ENCODE measurements at regions not wholly inside any gene's neighbourhood (a gene's known extent, or its start where the extent isn't known, plus 50 kb on each side); places are given as distances from the start of the nearest gene placed in this dataset.

DNA sequence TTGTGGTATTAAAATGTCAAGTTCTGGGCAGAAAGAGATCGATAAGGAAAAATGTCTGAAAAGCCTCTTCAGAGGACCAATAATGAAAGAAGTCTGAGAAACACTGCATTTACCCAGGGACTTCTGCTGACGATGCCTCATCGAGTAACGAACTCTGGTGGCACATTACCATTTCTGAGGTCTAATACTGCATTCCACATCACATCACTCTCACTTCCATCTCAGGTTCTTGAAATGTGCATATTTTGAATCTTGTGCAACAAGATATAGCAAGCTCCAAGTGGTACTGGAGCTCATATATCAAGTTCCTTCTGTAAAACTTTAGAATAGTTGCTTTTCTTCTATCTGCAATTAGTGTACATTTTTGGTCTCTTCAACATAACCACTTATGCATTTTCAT is 619.1 kb upstream of the DDX18 start:
- Mint-ChIP-seq H3K4me1 (ENCODE audit: low read depth) (no peaks in the 10 kb centered on the region), H3K4me3 (no peak overlapping the region), H3K36me3 (ENCODE audit: insufficient read depth) (no peaks in the 10 kb centered on the region), H3K27me3 (ENCODE audit: low read depth) (no peaks in the 10 kb centered on the region), H3K9me3 (peaks cover 10% of the 10 kb centered on the region)
- ATAC-seq: no peak
- no peak for DNase-seq

DNA sequence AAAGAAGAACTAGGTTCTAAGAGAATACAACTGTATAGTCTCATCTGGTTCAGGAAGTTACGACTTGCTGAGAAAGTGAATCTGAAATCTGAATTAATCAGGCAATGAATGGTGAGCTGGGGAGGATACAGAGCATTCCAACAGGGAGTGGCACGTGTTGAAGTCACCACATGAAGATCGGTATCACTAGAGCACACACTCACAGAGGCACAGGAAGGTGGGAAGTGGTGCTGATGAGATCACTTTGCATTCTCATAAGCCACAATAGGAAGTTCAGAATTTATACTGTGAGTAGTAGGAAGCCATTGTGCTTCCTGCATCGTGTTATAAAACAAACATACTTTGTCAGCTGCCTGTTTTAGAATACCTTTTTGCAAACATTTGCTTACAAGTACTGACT is 615.0 kb upstream of the DDX18 start:
- H3K4me3 Mint-ChIP-seq: no peak overlapping the region
- DNase-seq (no peak), ATAC-seq (no peak)
- H3K36me3 Mint-ChIP-seq (ENCODE audit: insufficient read depth): no peaks in the 10 kb centered on the region
- H3K27me3 Mint-ChIP-seq (ENCODE audit: low read depth): no peaks in the 10 kb centered on the region
- no peaks in the 10 kb centered on the region for H3K4me1 Mint-ChIP-seq (ENCODE audit: low read depth)
- H3K9me3 Mint-ChIP-seq: peaks cover 22% of the 10 kb centered on the region

DNA sequence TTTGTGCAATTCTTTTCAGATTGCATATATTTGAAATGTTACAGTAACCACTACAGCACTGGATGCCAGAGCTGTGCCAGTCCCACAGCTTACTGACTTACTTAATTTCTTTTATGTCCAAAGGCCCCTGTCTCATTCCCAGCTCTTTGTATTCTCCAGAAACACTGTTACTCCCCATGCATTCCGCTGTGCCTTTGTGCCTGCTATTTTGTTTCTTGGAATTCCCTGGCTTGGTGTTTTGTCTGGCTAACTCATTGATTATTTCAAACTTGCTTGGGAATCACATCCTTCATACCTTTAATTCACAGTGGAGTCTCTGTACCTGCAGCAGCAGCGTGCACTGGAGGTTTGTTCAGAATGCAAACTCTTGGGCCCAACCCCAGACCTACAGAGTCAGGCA is 601.9 kb upstream of the DDX18 start:
- peaks cover 18% of the 10 kb centered on the region for H3K9me3 Mint-ChIP-seq
- H3K36me3 Mint-ChIP-seq (ENCODE audit: insufficient read depth): no peaks in the 10 kb centered on the region
- H3K27me3 Mint-ChIP-seq (ENCODE audit: low read depth): no peaks in the 10 kb centered on the region
- H3K4me1 Mint-ChIP-seq (ENCODE audit: low read depth): no peaks in the 10 kb centered on the region
- ATAC-seq: no peak
- no peak overlapping the region for H3K4me3 Mint-ChIP-seq
- DNase-seq: no peak

DNA sequence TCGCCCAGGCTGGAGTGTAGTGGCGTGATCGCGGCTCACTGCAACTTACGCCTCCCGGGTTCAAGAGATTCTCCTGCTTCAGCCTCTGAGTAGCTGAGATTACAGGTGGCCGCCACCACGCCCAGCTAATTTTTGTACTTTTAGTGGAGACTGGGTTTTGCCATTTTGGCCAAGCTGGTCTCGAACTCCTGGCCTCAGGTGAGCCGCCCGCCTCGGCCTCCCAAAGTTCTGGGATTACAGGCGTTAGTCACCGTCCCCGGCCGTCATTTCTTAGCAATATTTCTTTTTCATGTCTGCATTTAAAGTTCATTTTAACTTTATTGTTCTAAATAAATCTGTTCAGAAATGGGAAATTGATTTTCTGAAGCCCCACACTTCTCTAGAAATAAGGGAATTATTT is 597.3 kb upstream of the DDX18 start:
- Mint-ChIP-seq H3K4me3 (no peak overlapping the region), H3K27me3 (ENCODE audit: low read depth) (no peaks in the 10 kb centered on the region), H3K9me3 (peaks cover 15% of the 10 kb centered on the region), H3K4me1 (ENCODE audit: low read depth) (no peaks in the 10 kb centered on the region), H3K36me3 (ENCODE audit: insufficient read depth) (no peaks in the 10 kb centered on the region)
- DNase-seq: no peak
- ATAC-seq: no peak

DNA sequence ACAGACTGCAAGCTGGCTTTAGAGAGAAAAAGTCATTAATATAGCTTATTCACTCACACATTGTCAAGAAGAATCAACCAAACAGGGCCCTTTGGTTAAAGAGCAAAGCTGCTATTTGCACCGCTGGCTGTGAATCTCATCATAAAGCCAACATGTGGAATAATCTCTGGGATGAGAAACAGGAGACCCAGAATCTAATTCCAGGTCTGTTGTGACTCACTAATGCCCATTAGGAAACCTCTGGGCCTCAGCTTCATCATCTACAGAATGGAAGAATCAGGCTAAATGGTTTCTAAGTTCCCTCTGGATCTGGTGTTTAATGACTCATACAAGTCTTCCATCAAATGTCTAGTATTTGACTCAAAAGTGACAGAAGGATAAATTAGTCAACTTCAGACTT is 591.7 kb upstream of the DDX18 start:
- Mint-ChIP-seq H3K27me3 (ENCODE audit: low read depth) (no peaks in the 10 kb centered on the region), H3K4me3 (no peak overlapping the region), H3K4me1 (ENCODE audit: low read depth) (no peaks in the 10 kb centered on the region), H3K36me3 (ENCODE audit: insufficient read depth) (no peaks in the 10 kb centered on the region), H3K9me3 (peaks cover 24% of the 10 kb centered on the region)
- DNase-seq (no peak), ATAC-seq (no peak)

DNA sequence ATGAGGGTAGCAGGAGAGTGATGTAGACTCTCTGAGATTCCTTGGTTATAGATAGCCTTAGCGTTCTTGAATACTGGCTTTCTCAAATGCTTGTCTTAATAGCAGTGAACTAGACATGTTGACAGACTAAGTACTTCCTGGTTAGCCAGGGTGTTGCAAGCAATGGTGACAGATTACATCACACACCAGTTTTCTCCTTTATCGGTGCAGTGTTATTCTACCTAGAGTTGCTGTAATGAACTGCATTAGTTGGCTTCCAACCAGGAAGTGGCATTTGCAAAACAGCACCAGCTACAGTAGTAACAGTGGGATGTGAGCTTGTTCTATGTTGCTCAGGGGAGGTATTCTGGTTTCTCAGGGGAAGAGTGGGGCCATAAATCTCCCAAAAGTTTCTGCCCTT is 582.2 kb upstream of the DDX18 start:
- Mint-ChIP-seq H3K4me1 (ENCODE audit: low read depth) (no peaks in the 10 kb centered on the region), H3K9me3 (peaks cover 14% of the 10 kb centered on the region), H3K4me3 (no peak overlapping the region), H3K27me3 (ENCODE audit: low read depth) (no peaks in the 10 kb centered on the region), H3K36me3 (ENCODE audit: insufficient read depth) (no peaks in the 10 kb centered on the region)
- ATAC-seq (no peak), DNase-seq (no peak)

DNA sequence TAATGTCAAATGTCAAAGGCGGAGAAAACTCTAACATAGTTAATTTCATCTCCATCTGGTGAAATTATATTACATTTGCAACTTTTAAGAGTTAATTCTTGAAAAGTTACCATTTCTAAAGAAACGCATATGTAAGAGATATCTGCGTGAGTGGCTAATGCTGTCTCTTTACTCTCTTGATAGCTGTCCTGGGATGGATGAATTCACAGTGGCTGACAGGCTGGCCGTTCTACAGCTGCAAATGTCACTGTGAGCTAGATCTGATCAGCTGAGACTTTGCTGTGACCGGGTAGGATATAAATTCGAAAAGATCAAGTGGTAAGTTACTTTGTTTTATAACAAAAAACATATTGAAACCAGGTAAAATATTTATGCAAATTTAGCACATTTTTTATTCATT is 557.1 kb upstream of the DDX18 start:
- Mint-ChIP-seq H3K27me3 (ENCODE audit: low read depth) (no peaks in the 10 kb centered on the region), H3K9me3 (peaks cover 7% of the 10 kb centered on the region), H3K4me1 (ENCODE audit: low read depth) (no peaks in the 10 kb centered on the region), H3K4me3 (no peak overlapping the region), H3K36me3 (ENCODE audit: insufficient read depth) (no peaks in the 10 kb centered on the region)
- no peak for DNase-seq
- no peak for ATAC-seq

DNA sequence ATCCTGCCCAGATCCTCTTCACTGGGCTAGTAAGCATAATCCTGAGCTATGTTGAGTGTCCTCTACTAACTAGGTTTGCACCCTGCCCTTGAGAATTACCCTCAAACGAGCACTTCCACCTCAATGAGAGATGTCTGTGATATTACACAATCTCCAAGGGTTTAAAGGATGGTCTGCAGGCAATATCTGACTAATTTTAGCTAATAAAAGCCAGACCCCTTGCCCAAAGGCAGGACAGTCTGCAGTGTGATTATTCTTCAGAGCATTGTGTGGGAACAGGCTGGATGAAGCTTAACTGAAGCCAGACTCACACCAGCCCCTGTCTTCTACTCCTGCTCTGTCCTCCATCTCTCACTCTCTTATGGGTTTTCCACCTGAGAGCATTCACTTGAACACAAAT is 544.9 kb upstream of the DDX18 start:
- no peak overlapping the region for H3K4me3 Mint-ChIP-seq
- ATAC-seq (no peak), DNase-seq (no peak)
- no peaks in the 10 kb centered on the region for H3K27me3 Mint-ChIP-seq (ENCODE audit: low read depth)
- peaks cover 6% of the 10 kb centered on the region for H3K9me3 Mint-ChIP-seq
- H3K4me1 Mint-ChIP-seq (ENCODE audit: low read depth): no peaks in the 10 kb centered on the region
- no peaks in the 10 kb centered on the region for H3K36me3 Mint-ChIP-seq (ENCODE audit: insufficient read depth)

DNA sequence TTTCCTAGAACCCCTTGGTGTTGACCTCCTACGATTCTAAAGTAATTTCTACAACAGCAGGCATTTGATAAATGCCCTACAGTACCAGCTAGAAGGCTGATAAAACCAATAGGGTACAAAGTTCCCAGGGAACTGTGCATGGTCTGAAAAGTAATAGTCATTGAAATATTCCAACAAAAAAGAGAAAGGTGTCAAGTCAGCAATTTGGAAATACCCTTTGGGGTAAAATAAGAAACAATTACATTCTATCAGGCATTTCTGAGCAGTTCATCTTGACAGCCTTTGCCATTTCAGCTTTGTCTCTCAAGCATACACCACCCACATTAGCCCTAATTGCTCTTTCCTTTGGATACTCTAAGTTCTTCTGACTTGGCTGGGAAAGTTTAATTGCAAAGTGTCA is 542.9 kb upstream of the DDX18 start:
- H3K27me3 Mint-ChIP-seq (ENCODE audit: low read depth): no peaks in the 10 kb centered on the region
- H3K9me3 Mint-ChIP-seq: no peaks in the 10 kb centered on the region
- ATAC-seq (no peak), DNase-seq (no peak)
- no peaks in the 10 kb centered on the region for H3K36me3 Mint-ChIP-seq (ENCODE audit: insufficient read depth)
- H3K4me3 Mint-ChIP-seq: no peak overlapping the region
- no peaks in the 10 kb centered on the region for H3K4me1 Mint-ChIP-seq (ENCODE audit: low read depth)

DNA sequence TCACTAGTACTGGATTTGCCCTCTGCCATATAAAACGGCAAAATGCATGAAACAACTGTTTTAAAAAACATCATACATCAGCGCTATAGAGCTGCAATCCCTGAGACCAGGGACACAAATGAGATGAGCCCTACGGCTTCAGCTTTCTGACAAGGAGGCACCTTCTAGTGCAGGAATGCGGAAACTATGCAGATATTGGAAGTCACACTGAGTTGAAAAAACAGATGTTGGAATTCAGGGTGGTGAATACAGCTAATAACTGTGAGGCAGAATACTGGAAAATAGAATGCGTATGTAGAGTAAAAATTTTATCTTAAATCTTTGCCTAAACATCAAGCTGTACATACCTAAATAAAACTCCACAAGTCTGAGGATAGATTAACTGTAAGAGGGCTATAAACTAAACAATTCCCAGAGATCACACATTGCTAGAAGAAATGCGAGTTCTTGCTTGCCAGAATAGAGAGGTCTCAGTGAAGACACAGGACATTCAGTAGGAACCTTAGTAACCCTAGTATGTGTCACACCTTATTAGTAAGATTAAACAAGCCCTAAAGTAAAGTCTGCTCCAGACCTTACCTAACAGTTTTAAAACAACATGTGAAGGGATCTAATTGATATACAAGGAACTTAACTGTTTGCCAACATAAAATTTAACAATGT is 541.4 kb upstream of the DDX18 start:
- no peak overlapping the region for H3K4me3 Mint-ChIP-seq
- DNase-seq (no peak), ATAC-seq (no peak)
- no peaks in the 10 kb centered on the region for H3K4me1 Mint-ChIP-seq (ENCODE audit: low read depth)
- no peaks in the 10 kb centered on the region for H3K9me3 Mint-ChIP-seq
- H3K27me3 Mint-ChIP-seq (ENCODE audit: low read depth): no peaks in the 10 kb centered on the region
- H3K36me3 Mint-ChIP-seq (ENCODE audit: insufficient read depth): no peaks in the 10 kb centered on the region

DNA sequence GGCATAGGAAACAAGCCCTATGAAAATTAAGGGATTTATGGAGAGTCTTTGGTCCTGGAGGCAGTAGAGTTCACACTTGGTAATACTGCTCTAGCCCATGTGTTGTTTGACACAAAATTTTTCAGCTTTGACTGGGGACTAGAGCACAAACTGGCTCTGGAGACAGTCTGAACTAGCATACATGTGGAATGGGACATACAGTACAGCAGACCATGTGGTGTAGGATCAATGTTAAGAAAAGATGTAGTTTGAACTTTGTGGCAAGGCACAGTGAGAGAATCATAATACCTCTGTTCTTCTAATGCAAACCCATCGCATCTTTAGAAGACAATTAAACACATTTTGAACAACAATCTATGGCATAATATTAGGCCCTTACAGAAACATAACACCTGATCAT is 521.5 kb upstream of the DDX18 start:
- Mint-ChIP-seq H3K27me3 (ENCODE audit: low read depth) (no peaks in the 10 kb centered on the region), H3K4me3 (no peak overlapping the region), H3K4me1 (ENCODE audit: low read depth) (no peaks in the 10 kb centered on the region), H3K36me3 (ENCODE audit: insufficient read depth) (no peaks in the 10 kb centered on the region), H3K9me3 (peaks cover 11% of the 10 kb centered on the region)
- no peak for ATAC-seq
- DNase-seq: no peak

DNA sequence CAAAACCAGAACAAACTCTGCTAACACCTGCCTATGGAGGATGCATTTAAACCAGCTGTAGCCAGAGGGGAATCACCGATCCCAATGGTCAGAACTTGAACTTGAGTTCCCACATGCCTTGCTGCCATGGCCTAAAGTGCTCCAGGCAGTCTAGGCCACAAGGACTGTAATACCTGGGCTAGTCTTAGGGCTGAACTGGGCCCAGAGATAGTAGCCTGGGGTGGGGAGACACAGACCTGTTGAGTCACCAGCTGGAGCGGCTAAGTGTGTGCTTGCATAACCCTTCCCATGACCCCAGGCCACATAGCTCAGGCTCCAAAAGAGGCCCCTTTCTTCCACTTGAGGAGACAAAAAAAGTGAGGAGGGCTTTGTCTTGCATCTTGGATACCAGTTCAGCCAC is 515.0 kb upstream of the DDX18 start:
- Mint-ChIP-seq H3K4me1 (ENCODE audit: low read depth) (no peaks in the 10 kb centered on the region), H3K27me3 (ENCODE audit: low read depth) (no peaks in the 10 kb centered on the region), H3K36me3 (ENCODE audit: insufficient read depth) (no peaks in the 10 kb centered on the region), H3K4me3 (no peak overlapping the region), H3K9me3 (peaks cover 6% of the 10 kb centered on the region)
- ATAC-seq (no peak), DNase-seq (no peak)

DNA sequence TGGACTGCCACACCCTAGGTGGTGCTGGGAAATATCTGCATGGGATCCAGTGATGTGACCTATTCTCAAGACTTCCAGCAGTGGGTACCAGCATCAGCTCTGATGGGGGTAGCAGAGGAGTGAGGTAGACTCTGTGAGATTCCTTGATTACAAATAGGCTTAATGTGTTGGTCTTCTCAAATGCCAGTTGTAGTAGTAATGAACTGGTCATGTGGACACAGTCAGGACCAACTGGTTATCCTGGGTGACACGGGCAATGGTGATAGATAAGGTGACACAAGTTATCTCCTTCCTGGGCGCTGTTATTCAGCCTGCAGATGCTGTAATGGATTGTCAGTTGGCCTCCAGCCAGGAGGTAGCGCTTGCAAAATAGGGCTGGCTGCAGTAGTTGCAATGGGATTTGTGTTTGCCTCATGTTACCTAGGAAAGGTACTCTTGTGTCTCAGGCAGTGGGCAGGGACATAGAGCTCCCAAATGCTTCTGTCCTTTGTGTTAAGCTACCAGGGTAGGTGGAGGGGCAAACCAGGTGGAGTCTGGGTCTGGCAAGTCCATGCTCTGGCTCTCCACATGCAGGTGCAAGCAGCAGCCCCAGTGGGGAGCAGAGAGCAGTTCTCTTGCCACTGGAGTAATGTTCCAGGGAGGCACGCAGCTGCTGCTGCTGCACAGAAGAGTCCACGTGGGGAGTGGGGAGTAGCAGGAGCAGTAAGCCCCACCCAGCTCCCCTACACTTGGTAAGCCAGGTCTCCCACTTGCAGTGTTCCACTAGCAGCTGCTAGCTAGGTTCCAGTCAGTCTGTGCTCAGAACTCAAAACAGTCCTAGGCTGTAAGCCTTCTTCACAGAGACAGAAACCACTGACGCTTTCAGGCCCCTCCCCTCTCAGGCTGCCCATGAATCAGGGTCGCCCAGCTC is 505.4 kb upstream of the DDX18 start:
- H3K9me3 Mint-ChIP-seq: peaks cover under 1% of the 10 kb centered on the region

DNA sequence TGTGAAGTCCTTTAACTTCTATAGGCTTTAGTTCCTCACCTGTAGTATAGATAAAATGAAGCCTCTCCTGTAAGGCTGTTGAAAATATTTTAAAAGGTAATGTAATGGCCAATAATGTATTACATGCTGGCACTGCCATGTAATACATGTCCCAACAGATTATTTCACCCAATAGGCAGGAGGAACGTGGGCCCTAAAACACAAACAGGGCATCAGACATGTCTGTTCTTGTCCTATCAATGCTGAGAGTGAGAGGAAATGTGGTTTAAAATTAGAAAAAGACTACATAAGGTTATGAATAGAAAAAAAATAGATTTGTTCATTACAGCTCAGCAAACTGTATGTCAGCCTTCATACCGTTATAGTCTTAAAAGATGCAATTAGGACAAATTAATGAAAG is 492.7 kb upstream of the DDX18 start:
- no peak overlapping the region for H3K4me3 Mint-ChIP-seq
- no peaks in the 10 kb centered on the region for H3K27me3 Mint-ChIP-seq (ENCODE audit: low read depth)
- no peaks in the 10 kb centered on the region for H3K4me1 Mint-ChIP-seq (ENCODE audit: low read depth)
- no peak for ATAC-seq
- H3K36me3 Mint-ChIP-seq (ENCODE audit: insufficient read depth): no peaks in the 10 kb centered on the region
- DNase-seq: no peak
- H3K9me3 Mint-ChIP-seq: peaks cover 3% of the 10 kb centered on the region

More for the DNA sequence above, 505.4 kb upstream of the DDX18 start:
- DNase-seq: no peak
- Mint-ChIP-seq H3K27me3 (ENCODE audit: low read depth) (no peaks in the 10 kb centered on the region), H3K4me3 (no peak overlapping the region), H3K4me1 (ENCODE audit: low read depth) (no peaks in the 10 kb centered on the region), H3K36me3 (ENCODE audit: insufficient read depth) (no peaks in the 10 kb centered on the region)
- no peak for ATAC-seq

DNA sequence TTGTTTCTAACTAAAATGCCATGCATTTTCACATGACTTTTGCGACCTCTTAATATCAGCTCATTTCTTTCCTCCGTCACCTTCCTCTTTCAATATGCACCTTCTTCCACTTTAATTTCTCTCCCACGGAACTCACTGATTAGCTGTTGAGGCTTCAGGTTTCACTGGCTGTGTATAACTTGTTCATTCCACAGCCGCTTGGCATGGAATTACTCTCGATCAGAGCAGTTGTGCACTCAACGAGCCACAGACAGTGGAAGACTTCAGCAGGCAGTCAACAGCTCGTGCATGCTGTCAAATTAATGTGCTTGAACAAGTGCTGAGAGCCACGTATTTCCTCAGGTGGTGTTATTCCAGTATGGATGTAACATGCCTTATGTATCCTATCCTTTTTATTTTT is 491.2 kb upstream of the DDX18 start:
- DNase-seq: no peak
- H3K4me3 Mint-ChIP-seq: no peak overlapping the region
- no peaks in the 10 kb centered on the region for H3K9me3 Mint-ChIP-seq
- H3K27me3 Mint-ChIP-seq (ENCODE audit: low read depth): no peaks in the 10 kb centered on the region
- no peaks in the 10 kb centered on the region for H3K36me3 Mint-ChIP-seq (ENCODE audit: insufficient read depth)
- ATAC-seq: no peak
- no peaks in the 10 kb centered on the region for H3K4me1 Mint-ChIP-seq (ENCODE audit: low read depth)

Data from activated T-cell treated with anti-CD3 and anti-CD28 coated beads, Interleukin-2, amount 50 U/mL, for 4 hours (primary cell).